Peyer's patch (tissue), 4 donors: ENCODE measurements at regions not wholly inside any gene's neighbourhood (a gene's known extent, or its start where the extent isn't known, plus 50 kb on each side); places are given as distances from the start of the nearest gene placed in this dataset.

Experiments
- CTCF ChIP-seq, 6 experiments: fragments of 450-650 bp in 4 of 6; fragments of 200-600 bp in 2 of 6; sonication (generic) in 1 of 6; IDR thresholded peaks; one replicate each; pipeline ENCODE4 v1.5.1; 2017 to 2019; ENCODE audit warnings: antibody characterized with exemption in 6 of 6, mild to moderate bottlenecking in 3 of 6, moderate library complexity in 1 of 6
- POLR2A ChIP-seq, 2 donors: fragments of 450-650 bp; IDR thresholded peaks; one replicate each; pipeline ENCODE4 v1.5.1; 2017; ENCODE audit warnings: antibody characterized with exemption in 2 of 2, mild to moderate bottlenecking in 2 of 2, moderate library complexity in 2 of 2

- TF ChIP-seq CTCF (IDR thresholded peaks at IDR 0.05) (no peak), POLR2A (IDR thresholded peaks at IDR 0.05) (no peak)
These were observed 580.6 kb downstream of the TRIML1 start for GRCh38 chr4:188719794-188720193.
